ENCODE measurements at regions not wholly inside any gene's neighbourhood (a gene's known extent, or its start where the extent isn't known, plus 50 kb on each side); places are given as distances from the start of the nearest gene placed in this dataset.

GRCh38 chr18:24678107-24678506 is 217.7 kb downstream of the HRH4 start:
- TF ChIP-seq, protein P1, sequence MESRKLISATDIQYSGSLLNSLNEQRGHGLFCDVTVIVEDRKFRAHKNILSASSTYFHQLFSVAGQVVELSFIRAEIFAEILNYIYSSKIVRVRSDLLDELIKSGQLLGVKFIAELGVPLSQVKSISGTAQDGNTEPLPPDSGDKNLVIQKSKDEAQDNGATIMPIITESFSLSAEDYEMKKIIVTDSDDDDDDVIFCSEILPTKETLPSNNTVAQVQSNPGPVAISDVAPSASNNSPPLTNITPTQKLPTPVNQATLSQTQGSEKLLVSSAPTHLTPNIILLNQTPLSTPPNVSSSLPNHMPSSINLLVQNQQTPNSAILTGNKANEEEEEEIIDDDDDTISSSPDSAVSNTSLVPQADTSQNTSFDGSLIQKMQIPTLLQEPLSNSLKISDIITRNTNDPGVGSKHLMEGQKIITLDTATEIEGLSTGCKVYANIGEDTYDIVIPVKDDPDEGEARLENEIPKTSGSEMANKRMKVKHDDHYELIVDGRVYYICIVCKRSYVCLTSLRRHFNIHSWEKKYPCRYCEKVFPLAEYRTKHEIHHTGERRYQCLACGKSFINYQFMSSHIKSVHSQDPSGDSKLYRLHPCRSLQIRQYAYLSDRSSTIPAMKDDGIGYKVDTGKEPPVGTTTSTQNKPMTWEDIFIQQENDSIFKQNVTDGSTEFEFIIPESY (IDR thresholded peaks at IDR 0.05), result no peak
- TF ChIP-seq TAF1 (conservative IDR thresholded peaks at IDR 0.05), result no peak
- no peak for TF ChIP-seq HNF4G (IDR thresholded peaks at IDR 0.05)
- no peak for TF ChIP-seq RXRA (IDR thresholded peaks at IDR 0.05)
- no peak for TF ChIP-seq GABPA (IDR thresholded peaks at IDR 0.05 in 1 of 2, conservative IDR thresholded peaks at IDR 0.05 in 1 of 2)
- no peak for TF ChIP-seq NR2F2 (IDR thresholded peaks at IDR 0.05)
- 86% methylated on average over 1 of the region's 1 CpG for WGBS

DNA sequence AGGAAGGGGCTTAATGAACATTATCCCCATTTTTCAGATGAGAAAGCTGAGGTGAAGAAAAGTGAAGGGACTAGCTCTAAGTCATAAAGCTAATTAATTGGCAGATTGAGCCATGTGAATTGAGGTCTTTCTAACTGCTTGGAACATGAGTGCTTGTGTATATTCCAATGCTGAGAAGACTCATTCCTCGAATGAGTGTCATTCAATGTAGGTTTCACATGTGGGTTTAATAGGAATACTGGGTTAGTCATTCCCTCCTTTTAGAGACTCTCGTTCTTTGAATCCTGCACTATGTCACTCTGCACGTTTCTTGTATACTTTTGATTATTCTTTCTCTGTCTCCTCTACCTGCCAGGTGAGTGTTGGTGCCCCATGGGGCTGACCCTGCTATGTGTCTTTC is 218.2 kb downstream of the HRH4 start:
- Histone ChIP-seq H3K4me3 (ENCODE audit: low read depth in 1 of 3, low read length in 3 of 3) (no peak overlapping the region), H3K27ac (ENCODE audit: low read depth in 1 of 2, low read length in 2 of 2) (no peak overlapping the region)
- 69% methylated on average over 3 of the region's 3 CpGs for WGBS

More at GRCh38 chr18:24678107-24678506, 217.7 kb downstream of the HRH4 start:
- Histone ChIP-seq H3K36me3 (ENCODE audit: control insufficient read depth in 4 of 4, insufficient read depth in 3 of 4, low read depth in 1 of 4, low read length in 3 of 4) (no peaks in the 10 kb centered on the region), H3K4me3 (ENCODE audit: low read depth in 1 of 3, low read length in 3 of 3) (no peak overlapping the region), H3K27me3 (ENCODE audit: control insufficient read depth in 4 of 4, insufficient read depth in 4 of 4, low read length in 3 of 4) (no peaks in the 10 kb centered on the region), H3K9ac (ENCODE audit: low read depth in 1 of 2, low read length in 2 of 2) (no peak overlapping the region), H3K27ac (ENCODE audit: low read depth in 1 of 2, low read length in 2 of 2) (no peak overlapping the region), H3K4me1 (ENCODE audit: control insufficient read depth in 4 of 4, insufficient read depth in 4 of 4, low read length in 3 of 4) (no peaks in the 10 kb centered on the region), H3K9me3 (ENCODE audit: control insufficient read depth in 4 of 4, low read length in 3 of 4) (peaks cover 0 to 2% (median 0%) of the 10 kb centered on the region in 4 donors)
- no peak for DNase-seq (ENCODE audit: low spot score)

More for the DNA sequence above, 218.2 kb downstream of the HRH4 start:
- no peak overlapping the region for H3K9ac ChIP-seq (ENCODE audit: low read depth in 1 of 2, low read length in 2 of 2)
- TF ChIP-seq TAF1 (conservative IDR thresholded peaks at IDR 0.05) (no peak), SP1 (IDR thresholded peaks at IDR 0.05) (no peak), FOXA1 (IDR thresholded peaks at IDR 0.05) (no peak), REST (IDR thresholded peaks at IDR 0.05) (no peak), HNF4A (conservative IDR thresholded peaks at IDR 0.05) (no peak), GABPA (IDR thresholded peaks at IDR 0.05 in 1 of 2, conservative IDR thresholded peaks at IDR 0.05 in 1 of 2) (no peak), HNF4G (IDR thresholded peaks at IDR 0.05) (no peak), RAD21 (IDR thresholded peaks at IDR 0.05) (no peak), YY1 (IDR thresholded peaks at IDR 0.05) (no peak), FOXA2 (IDR thresholded peaks at IDR 0.05) (no peak), JUND (IDR thresholded peaks at IDR 0.05) (no peak), EGR1 (IDR thresholded peaks at IDR 0.05; ENCODE audit: low read depth in 2 of 2) (no peak)
- TF ChIP-seq, protein P2, sequence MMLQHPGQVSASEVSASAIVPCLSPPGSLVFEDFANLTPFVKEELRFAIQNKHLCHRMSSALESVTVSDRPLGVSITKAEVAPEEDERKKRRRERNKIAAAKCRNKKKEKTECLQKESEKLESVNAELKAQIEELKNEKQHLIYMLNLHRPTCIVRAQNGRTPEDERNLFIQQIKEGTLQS (IDR thresholded peaks at IDR 0.05), result no peak
- TF ChIP-seq, protein P3, sequence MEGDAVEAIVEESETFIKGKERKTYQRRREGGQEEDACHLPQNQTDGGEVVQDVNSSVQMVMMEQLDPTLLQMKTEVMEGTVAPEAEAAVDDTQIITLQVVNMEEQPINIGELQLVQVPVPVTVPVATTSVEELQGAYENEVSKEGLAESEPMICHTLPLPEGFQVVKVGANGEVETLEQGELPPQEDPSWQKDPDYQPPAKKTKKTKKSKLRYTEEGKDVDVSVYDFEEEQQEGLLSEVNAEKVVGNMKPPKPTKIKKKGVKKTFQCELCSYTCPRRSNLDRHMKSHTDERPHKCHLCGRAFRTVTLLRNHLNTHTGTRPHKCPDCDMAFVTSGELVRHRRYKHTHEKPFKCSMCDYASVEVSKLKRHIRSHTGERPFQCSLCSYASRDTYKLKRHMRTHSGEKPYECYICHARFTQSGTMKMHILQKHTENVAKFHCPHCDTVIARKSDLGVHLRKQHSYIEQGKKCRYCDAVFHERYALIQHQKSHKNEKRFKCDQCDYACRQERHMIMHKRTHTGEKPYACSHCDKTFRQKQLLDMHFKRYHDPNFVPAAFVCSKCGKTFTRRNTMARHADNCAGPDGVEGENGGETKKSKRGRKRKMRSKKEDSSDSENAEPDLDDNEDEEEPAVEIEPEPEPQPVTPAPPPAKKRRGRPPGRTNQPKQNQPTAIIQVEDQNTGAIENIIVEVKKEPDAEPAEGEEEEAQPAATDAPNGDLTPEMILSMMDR (IDR thresholded peaks at IDR 0.05; ENCODE audit: low read depth, low read length, missing input control), result no peak
- DNase-seq (ENCODE audit: low spot score), result no peak
- H3K36me3 ChIP-seq (ENCODE audit: control insufficient read depth in 4 of 4, insufficient read depth in 3 of 4, low read depth in 1 of 4, low read length in 3 of 4), result no peaks in the 10 kb centered on the region
- H3K9me3 ChIP-seq (ENCODE audit: control insufficient read depth in 4 of 4, low read length in 3 of 4), result peaks cover 0 to 2% (median 0%) of the 10 kb centered on the region in 4 donors
- no peaks in the 10 kb centered on the region for H3K4me1 ChIP-seq (ENCODE audit: control insufficient read depth in 4 of 4, insufficient read depth in 4 of 4, low read length in 3 of 4)
- H3K27me3 ChIP-seq (ENCODE audit: control insufficient read depth in 4 of 4, insufficient read depth in 4 of 4, low read length in 3 of 4), result no peaks in the 10 kb centered on the region

All from liver (tissue), 8 donors.